OCI-LY3 (cell line): ENCODE measurements at regions not wholly inside any gene's neighbourhood (a gene's known extent, or its start where the extent isn't known, plus 50 kb on each side); places are given as distances from the start of the nearest gene placed in this dataset.
A peak's percentile ranks its signal among the peaks of the same experiment; 100 is the strongest.

ENCODE experiments used
- H2AFZ ChIP-seq: fragments of 200-600, 300-600 bp; shearing (Covaris generic); 2 replicates; pipeline ENCODE4 v1.6.0; 2014; ENCODE audit warnings: antibody characterized with exemption, low read depth, low read length
- H3K27ac ChIP-seq: fragments of 200-600, 300-600 bp; sonication (generic); 2 replicates; pipeline ENCODE4 v1.5.1; 2014; ENCODE audit warnings: mild to moderate bottlenecking, low read length, moderate library complexity, mixed read lengths
- H3K27me3 ChIP-seq: fragments of 200-600, 300-600 bp; sonication (generic); 2 replicates; pipeline ENCODE4 v1.6.1; 2014; ENCODE audit warnings: low read depth, low read length, mixed read lengths
- H3K36me3 ChIP-seq: fragments of 200-600, 300-600 bp; sonication (generic); replicated peaks from 2 replicates; pipeline ENCODE3; 2014; ENCODE audit warnings: low read depth, low read length, mixed read lengths
- H3K4me1 ChIP-seq: fragments of 300-600, 200-600 bp; sonication (generic); 2 replicates; pipeline ENCODE4 v1.6.1; 2014; ENCODE audit warnings: low read length, mixed read lengths
- H3K4me2 ChIP-seq: fragments of 200-600, 300-600 bp; sonication (generic); 2 replicates; pipeline ENCODE4 v1.6.1; 2014; ENCODE audit warnings: low read length, mixed read lengths
- H3K4me3 ChIP-seq: fragments of 300-600, 200-600 bp; sonication (generic); 2 replicates; pipeline ENCODE4 v1.5.1; 2014; ENCODE audit warnings: antibody characterized with exemption, mild to moderate bottlenecking, low read length, moderate library complexity
- H3K79me2 ChIP-seq: fragments of 300-600, 200-600 bp; shearing (Covaris generic); 2 replicates; pipeline ENCODE4 v1.6.1; 2014; ENCODE audit warnings: mild to moderate bottlenecking, low read length, mixed read lengths
- H3K9ac ChIP-seq: fragments of 300-600, 200-600 bp; shearing (Covaris generic); 2 replicates; pipeline ENCODE4 v1.6.0; 2014; ENCODE audit warnings: mild to moderate bottlenecking, low read length, moderate library complexity
- H3K9me3 ChIP-seq: fragments of 200-600, 300-600 bp; shearing (Covaris generic); 2 replicates; pipeline ENCODE4 v1.6.1; 2014; ENCODE audit warnings: low read length, mixed read lengths; ENCODE audit not compliant: insufficient read depth
- H4K20me1 ChIP-seq: fragments of 200-600, 300-600 bp; sonication (generic); 2 replicates; pipeline ENCODE4 v1.6.1; 2016; ENCODE audit warnings: low read length, mixed read lengths; ENCODE audit not compliant: insufficient read depth
- EZH2phosphoT487 ChIP-seq: fragments of 200-600 bp; shearing (Covaris generic); IDR thresholded peaks from 2 replicates; pipeline ENCODE4 v1.6.1; 2018; ENCODE audit warnings: antibody characterized with exemption, mixed run types, low read depth
- TF ChIP-seq, protein P1 (sequence below): fragments of 200-600, 300-600 bp; sonication (generic); IDR thresholded peaks from 2 replicates; pipeline ENCODE4 v1.5.1; 2014; ENCODE audit warnings: antibody characterized with exemption, low read length, low read depth

DNA sequence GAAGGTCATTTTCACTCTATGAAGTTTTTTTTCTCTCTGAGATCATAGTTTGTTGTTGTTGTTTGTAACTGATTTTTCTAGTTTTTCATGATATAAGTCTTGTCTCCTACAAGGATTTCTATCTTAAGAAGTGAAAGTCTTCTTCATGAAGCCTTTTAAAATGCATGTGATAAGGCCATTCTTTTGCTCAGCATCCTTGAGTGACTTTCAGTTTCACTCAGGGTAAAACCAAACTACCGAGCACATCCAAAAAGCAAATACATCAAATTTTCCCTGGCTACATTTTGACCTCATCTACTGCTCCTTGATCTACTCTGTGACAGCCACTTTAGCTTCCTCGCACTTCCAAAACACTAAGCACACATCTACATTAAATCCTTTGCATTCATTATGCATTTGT lies 580.7 kb downstream of the KCTD8 start:
- Histone ChIP-seq H3K9me3 (no peaks in the 10 kb centered on the region), H3K27me3 (no peaks in the 10 kb centered on the region), H3K4me1 (peaks cover 64% of the 10 kb centered on the region), H3K9ac (peak overlapping the region; percentile 30), H4K20me1 (no peaks in the 10 kb centered on the region), H3K27ac (peak overlapping the region; percentile 83), H3K79me2 (no peaks in the 10 kb centered on the region), H3K36me3 (no peaks in the 10 kb centered on the region), H3K4me2 (peak overlapping the region; percentile 82), H2AFZ (0 out of 2 replicates have a peak overlapping the region, but pooled peaks have one; percentile 75), H3K4me3 (peak overlapping the region; percentile 62)
- TF ChIP-seq EZH2phosphoT487: no peak
- TF ChIP-seq, protein P1, sequence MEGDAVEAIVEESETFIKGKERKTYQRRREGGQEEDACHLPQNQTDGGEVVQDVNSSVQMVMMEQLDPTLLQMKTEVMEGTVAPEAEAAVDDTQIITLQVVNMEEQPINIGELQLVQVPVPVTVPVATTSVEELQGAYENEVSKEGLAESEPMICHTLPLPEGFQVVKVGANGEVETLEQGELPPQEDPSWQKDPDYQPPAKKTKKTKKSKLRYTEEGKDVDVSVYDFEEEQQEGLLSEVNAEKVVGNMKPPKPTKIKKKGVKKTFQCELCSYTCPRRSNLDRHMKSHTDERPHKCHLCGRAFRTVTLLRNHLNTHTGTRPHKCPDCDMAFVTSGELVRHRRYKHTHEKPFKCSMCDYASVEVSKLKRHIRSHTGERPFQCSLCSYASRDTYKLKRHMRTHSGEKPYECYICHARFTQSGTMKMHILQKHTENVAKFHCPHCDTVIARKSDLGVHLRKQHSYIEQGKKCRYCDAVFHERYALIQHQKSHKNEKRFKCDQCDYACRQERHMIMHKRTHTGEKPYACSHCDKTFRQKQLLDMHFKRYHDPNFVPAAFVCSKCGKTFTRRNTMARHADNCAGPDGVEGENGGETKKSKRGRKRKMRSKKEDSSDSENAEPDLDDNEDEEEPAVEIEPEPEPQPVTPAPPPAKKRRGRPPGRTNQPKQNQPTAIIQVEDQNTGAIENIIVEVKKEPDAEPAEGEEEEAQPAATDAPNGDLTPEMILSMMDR: no peak

DNA sequence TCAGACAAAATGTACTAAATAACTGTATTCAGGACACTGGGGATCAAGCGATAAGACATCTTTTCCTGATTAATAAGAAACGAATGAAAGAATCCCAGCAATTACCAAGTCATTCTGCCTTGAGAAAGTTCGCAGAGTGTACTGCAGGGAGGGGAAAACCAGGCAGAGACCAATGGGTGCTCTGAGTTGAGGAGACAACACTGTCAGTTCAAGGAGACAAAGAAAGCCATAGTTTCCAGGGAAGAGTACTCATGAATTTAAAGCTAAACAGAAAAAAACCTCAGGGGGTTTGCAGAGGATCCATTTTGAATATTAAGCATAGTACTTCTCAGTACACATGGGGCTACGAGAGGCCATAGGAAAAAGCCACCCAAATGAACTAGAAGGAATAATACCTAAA lies 573.0 kb downstream of the KCTD8 start:
- no peak overlapping the region for H3K4me2 ChIP-seq
- H3K27ac ChIP-seq: no peak overlapping the region
- 0 out of 2 replicates have a peak, but pooled peaks cover 3% of the 10 kb centered on the region for H3K9me3 ChIP-seq
- no peaks in the 10 kb centered on the region for H3K36me3 ChIP-seq
- no peaks in the 10 kb centered on the region for H4K20me1 ChIP-seq
- no peak for TF ChIP-seq EZH2phosphoT487
- TF ChIP-seq, protein P1: no peak
- H2AFZ ChIP-seq: no peak overlapping the region
- no peaks in the 10 kb centered on the region for H3K27me3 ChIP-seq
- H3K4me1 ChIP-seq: no peaks in the 10 kb centered on the region; the same call in 1 of the 2 replicates
- H3K9ac ChIP-seq: no peak overlapping the region
- H3K79me2 ChIP-seq: no peaks in the 10 kb centered on the region
- H3K4me3 ChIP-seq: no peak overlapping the region

DNA sequence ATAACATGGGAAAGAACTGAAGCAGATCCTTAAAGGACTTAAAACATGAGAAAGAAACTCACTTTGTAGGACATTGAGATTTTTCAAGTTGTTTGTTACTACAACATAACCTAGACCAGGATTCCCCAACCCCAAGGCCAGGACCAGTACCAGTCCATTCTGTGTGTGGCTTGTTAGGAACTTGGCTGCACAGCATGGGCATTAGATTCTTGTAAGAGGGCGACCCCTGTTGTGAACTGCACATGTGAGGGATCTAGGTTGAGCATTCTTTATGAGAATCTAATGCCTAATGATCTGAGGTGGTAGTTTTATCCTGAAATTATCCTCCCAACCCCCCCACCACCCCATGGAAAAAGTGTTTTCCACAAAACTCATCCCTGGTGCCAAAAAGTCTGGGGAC lies 566.1 kb downstream of the KCTD8 start:
- TF ChIP-seq, protein P1: peak; percentile 36
- no peak for TF ChIP-seq EZH2phosphoT487
- H2AFZ ChIP-seq: no peak overlapping the region
- H3K9ac ChIP-seq: no peak overlapping the region
- no peaks in the 10 kb centered on the region for H3K79me2 ChIP-seq
- 0 out of 2 replicates have a peak, but pooled peaks cover 3% of the 10 kb centered on the region for H3K9me3 ChIP-seq
- no peak overlapping the region for H3K27ac ChIP-seq
- H3K36me3 ChIP-seq: no peaks in the 10 kb centered on the region
- H3K4me3 ChIP-seq: no peak overlapping the region
- H3K4me1 ChIP-seq: no peaks in the 10 kb centered on the region
- H3K4me2 ChIP-seq: no peak overlapping the region
- no peaks in the 10 kb centered on the region for H3K27me3 ChIP-seq
- no peaks in the 10 kb centered on the region for H4K20me1 ChIP-seq

DNA sequence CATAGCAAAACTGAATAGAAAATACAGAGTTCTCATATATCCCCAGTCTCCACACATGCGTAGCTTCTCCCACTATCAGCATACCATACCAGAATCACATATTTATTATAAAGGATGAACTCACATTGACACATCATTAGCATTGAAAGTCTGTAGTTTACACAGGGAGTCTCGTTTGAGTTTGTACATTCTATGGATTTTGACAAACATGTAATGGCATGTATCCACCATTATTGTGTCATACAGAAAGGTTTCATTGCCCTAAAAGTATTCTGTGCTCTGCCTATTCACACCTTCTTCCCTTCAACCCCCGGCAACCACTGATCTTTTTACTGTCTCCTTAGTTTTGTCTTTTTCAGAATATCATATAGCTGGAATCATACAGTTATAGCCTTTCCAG lies 562.4 kb downstream of the KCTD8 start:
- no peaks in the 10 kb centered on the region for H4K20me1 ChIP-seq
- H3K4me2 ChIP-seq: no peak overlapping the region
- H3K9ac ChIP-seq: no peak overlapping the region
- no peak overlapping the region for H2AFZ ChIP-seq
- no peak overlapping the region for H3K4me3 ChIP-seq
- H3K4me1 ChIP-seq: no peaks in the 10 kb centered on the region
- no peaks in the 10 kb centered on the region for H3K9me3 ChIP-seq
- TF ChIP-seq EZH2phosphoT487: no peak
- TF ChIP-seq, protein P1: no peak
- H3K36me3 ChIP-seq: no peaks in the 10 kb centered on the region
- no peak overlapping the region for H3K27ac ChIP-seq
- no peaks in the 10 kb centered on the region for H3K27me3 ChIP-seq
- no peaks in the 10 kb centered on the region for H3K79me2 ChIP-seq
